ENCODE measurements at regions not wholly inside any gene's neighbourhood (a gene's known extent, or its start where the extent isn't known, plus 50 kb on each side); places are given as distances from the start of the nearest gene placed in this dataset.

GRCh38 chr10:128286141-128286761 lies 160.0 kb upstream of the MKI67 start:
- no peak for DNase-seq

GRCh38 chr10:128286762-128287500 lies 160.7 kb upstream of the MKI67 start:
- no peak for DNase-seq

DNA sequence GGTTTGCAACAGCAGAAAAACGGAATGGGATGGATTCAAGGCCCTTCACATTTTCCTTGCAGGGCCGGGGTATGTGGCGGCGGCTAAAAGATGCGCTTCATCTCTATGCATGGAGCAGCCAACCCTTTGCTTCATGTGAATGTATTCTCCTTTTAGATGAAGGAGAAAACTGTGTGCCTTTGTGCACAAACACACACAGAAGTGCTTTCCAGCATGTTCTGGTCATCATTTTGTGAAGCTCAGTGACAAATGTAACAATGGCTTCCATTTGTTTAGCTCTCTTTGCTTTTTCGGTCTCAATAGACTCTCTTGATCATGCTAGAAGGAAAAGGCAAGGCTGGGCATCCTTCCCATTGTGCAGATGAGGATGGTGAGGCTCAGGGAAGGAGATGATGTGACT lies 161.7 kb upstream of the MKI67 start:
- DNase-seq: no peak

- DNase-seq: no peak
Observed at GRCh38 chr10:128289621-128290020, 163.4 kb upstream of the MKI67 start.

- DNase-seq: no peak
Observed at GRCh38 chr10:128295003-128295402, 168.8 kb upstream of the MKI67 start.

DNA sequence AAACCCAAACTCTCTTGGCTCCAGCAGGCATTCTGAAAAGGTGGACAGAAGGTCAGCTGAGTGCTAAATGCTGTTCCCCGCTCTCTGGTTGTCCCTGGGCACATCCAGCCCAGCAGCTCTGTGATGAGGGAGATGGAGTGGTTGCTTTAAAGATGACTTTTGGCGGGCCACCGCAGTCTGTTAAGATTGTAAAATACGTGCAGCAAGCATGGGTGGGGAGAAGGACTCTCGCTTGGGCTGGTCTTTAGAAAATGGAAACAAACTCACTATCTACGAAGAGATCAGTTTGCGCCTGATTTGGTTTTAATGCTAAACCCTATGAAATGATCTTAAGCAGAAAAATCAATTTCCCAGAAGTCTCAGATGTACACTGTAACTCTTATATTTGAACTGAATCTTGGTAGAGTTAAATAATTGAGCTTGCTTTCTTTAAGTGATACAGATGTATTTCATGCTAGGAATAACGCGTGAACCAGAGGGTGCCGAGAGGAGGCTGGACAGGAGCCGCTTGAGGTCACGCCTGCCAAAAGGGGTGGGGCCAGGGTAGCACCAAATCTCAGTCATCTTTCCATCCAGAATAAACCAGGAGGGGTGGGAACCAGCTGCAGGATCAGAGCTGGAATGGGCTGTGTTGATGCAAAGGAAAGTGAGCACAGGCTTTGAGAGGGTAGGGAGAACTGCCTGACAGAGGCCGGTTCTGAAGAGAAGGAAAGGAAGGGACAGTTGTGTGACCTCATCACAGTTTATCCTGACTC lies 170.2 kb upstream of the MKI67 start:
- DNase-seq: no peak

DNA sequence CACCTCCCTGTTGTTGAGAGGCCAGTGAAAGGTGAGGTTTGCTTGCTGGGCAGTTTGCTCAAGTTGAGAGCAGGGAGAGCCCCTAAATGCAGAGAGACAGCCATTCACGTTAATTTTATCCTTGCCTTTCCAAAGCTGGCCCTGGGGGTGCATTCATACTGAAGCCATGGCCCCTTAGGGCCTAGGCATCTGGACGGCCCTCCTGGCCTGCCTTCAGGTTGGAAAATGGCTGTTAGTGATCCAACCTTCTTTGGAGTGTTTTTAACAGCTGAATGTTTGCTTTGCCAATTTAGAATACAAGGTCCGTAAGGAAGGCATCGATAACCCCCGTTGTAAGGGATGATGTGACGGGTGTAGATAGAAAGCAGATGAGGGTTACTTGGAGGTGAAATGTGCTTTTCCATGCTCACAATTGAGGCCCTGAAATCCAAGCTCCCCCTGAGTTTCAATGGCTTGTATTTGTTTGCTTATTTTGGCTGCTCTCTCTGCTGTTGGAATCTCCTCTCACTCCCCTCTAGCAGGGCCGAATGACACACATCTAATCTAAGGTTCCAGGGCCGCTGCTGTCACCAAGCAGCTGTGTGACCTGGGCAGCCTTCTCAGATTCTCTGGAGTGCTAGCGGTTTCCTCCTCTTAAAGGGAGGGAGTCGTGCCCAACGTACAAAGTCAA lies 171.6 kb upstream of the MKI67 start:
- no peak for DNase-seq

- DNase-seq: no peak
Observed at GRCh38 chr10:128298587-128298986, 172.4 kb upstream of the MKI67 start.

GRCh38 chr10:128300290-128300824 lies 174.1 kb upstream of the MKI67 start:
- no peak for DNase-seq

DNA sequence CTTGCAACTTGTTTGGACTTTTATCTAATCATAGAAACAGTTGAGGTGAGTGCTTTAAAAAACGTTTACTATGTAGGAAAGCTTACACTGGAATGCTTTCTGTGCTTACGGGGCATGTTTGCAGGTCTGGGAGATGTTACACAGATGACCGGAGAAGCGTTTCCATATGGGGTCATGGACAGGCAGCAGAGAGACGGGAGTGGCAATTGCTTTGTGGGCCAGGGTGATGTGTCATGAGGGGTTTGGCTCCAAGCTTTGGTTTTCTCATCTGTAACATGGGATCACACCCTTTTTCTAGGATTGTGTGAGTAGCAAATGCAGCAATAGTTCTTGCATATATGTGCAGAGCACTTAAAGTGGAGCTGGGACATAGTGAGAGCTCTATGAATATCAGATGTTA lies 174.8 kb upstream of the MKI67 start:
- DNase-seq: no peak

DNA sequence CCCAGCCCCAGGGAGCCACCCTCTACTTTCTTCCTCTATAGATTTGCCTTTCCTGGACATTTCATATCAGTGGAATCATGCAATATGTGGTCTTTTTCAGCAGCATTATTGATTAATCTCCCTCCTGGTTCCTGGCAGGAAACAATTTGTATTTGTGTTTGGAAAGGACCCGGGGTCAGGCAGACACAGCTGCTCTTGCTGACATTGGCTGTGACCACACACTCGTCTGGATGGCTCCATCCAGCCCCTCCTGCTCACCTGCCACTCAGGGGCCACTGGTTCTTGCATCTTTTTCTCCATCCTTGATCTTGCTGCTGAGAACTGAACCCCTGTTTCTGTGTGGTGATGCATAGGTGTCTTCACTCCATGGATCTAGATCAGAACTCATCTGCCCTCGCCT lies 176.6 kb upstream of the MKI67 start:
- DNase-seq: no peak

- DNase-seq: no peak
Observed at GRCh38 chr10:128304271-128304670, 178.0 kb upstream of the MKI67 start.

DNA sequence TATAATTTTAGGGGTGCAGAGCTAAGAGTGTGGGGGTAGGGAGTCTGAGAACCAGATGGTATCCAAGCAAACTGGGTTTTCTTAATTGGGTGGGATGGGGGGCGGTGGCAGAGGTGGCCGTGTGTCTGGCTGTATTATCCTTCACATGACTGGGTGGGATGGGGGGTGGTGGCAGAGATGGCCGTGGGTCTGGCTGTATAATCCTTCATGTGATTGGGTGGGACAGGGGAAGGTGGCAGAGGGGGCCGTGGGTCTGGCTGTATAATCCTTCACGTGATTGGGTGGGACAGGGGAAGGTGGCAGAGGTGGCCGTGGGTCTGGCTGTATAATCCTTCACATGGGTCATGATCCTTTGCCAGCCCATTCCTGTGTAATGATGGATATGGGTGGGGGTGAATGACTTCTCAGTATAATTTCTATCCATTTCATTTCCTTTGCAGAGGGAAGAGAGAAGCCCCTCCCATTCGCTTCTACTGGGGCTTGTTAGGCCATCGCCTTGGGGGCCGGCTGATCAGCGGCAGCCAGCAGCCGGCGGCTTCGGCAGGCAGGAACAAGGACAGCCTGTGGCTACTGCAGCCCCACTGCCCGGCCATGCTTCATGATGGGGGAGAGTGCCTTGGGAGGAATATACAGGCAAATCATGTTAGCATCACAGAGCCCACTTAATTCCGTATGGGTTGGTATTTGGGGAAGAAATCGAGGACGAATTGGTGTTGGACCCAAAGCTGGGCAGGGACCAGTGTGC lies 179.6 kb upstream of the MKI67 start:
- DNase-seq: no peak

DNA sequence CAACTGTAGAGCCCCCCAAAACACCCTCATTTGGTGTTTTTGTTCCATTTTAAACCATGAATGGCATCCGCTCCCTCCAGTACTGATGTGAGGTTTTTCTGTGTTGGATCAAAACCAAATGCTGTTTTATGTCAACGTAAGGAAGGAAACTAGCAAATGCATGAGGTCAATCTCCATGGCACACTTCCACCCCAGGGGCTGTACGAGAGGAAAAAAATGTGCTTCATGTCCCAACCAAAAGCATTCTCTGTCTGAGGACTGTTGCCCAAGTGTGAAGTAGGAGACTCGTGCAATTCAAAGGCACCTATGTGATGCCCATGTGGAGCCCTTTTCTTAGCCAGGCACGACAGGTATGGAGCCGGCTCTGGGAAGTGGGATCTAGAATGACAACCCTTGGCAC lies 180.3 kb upstream of the MKI67 start:
- no peak for DNase-seq

DNA sequence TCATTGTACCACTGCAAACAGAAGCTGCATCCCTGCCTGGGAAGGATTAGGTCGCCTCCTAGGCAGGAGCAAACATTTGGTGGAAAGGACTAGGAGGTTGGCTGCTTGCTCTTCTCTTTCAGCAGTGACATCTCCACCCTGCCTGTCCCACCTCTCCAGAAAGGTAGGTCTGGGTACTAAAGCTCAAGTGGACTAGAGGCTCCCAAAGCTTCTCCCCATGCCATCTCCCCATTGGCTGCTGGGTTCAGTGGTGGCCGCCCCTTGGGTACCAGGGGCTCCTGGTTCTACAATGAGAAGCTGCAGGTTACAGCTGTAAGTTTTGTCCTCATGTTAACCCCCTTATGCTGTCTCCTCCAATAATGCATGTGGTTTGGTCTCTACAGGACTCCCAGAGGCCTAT lies 180.7 kb upstream of the MKI67 start:
- DNase-seq: no peak

DNA sequence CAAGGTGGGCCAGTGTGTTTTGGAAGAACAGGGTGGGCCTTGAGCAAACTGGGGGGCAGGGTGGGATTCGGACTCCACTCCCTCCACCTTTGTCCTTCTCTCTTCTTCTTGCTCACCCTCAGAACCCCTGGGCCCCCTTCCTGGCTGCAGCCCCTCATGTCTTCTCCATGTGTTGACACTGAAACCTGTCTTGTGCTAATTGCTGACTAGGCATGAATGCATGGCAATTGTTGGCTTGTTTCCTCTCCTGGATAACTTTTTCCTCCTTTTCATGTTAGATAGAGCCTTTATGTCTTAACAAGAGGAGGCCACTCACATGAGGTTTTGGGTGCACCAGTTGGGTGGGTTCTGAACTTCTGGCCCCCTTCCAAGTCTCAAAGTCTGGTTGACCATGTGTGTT lies 181.6 kb upstream of the MKI67 start:
- DNase-seq: no peak

DNA sequence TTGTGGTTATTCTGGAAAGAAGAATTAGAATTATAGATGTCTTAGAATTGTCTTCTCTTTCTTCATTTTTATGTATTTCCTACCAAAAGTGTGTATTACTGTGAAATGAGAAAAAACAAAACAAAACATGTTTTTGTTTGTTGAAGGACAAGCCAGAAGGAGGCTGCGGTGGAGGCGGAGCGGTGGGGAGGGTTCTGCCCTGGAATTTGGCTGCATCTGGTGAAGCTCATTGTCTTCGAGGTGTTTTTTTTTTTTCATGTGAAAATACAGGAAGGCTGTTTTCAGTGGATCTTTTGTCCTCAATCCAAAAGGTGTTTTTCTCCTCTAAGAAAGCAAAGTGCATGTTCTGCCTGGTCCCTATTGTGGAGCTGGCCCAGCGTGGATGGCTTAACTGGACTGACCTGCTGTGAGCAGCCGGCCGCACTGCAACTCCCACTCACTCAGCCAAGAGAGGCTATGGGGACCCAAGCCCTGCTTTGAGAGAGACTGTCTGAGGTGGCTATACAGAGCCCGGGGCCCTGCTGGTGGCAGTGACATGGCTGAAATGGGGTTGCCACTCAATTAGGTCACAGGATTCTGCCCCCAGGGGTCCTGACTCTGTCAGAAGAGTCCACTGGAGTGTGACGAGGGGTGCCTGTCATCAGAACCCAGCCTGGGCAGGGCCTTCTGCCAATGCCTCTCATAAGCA lies 184.9 kb upstream of the MKI67 start:
- no peak for DNase-seq

GRCh38 chr10:128312250-128312649 lies 186.0 kb upstream of the MKI67 start:
- DNase-seq: no peak

DNA sequence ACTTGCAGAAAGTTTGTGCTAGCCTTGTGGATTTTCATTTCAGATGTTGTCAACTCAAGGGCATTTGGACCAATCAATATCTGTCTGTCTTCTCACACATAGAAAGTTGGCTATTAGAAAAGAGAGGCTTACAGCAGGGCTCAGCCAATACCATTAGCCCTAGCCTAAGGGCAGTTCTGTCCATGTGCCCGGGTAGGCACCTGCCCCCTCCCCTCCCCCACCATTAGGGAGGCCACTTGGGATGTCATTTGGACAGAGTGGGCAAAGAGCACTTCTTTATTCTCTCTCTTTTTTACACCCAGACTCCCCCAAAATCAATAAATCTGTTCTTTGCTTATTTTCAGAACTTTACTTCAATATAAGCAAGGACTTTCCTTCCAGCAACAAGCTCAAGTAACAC lies 188.5 kb upstream of the MKI67 start:
- no peak for DNase-seq

- no peak for DNase-seq
Observed at GRCh38 chr10:128316121-128316726, 190.0 kb upstream of the MKI67 start.

- no peak for DNase-seq
Observed at GRCh38 chr10:128316925-128317324, 190.7 kb upstream of the MKI67 start.

DNA sequence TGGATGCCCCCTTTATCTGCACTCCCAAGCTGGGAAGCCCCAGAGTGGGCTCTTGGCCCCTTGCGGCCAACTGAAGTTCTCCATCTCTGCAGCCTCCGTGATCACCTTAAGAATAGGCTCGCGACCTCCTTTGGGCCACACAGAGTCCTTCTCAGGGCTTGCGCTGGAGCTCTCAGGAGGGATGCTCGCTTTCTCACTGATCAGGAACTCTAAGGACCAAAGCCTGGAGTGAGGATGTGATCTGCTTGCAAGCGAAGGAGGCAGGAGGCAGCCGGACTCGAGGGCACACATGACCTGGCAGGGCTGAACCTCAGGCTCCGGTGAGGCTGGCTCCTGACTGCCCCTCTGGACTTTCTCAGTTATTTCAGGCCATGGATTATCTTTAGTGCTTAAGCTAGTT lies 192.1 kb upstream of the MKI67 start:
- DNase-seq: no peak

Measured in DMS53 (cell line).